ENCODE measurements at regions not wholly inside any gene's neighbourhood (a gene's known extent, or its start where the extent isn't known, plus 50 kb on each side); places are given as distances from the start of the nearest gene placed in this dataset.

DNA sequence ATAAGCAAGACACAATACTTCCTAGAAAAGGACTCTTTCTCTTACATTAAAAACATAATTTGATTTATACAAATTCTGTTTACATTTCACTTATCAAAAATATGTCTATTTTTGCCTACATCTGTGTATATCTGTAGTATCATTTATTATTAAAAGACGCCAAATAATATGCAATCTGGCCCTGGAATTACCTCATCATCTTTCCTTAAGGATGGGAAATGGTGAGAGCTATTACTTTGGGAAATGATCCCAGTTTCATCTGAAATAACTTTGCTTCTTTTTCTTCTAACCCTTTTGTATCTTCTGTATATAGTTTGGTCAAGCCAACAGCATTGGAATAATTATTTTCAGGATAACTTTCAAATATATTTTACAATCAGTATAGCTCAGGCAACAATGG lies 85.0 kb downstream of the FAS start:
- no peak for TF ChIP-seq POLR2A (IDR thresholded peaks at IDR 0.05; ENCODE audit: low read length)
- no peak for TF ChIP-seq GATA1 (IDR thresholded peaks at IDR 0.05; ENCODE audit: low read depth, low read length)

Data from erythroblast (primary cell).